ENCODE measurements at regions not wholly inside any gene's neighbourhood (a gene's known extent, or its start where the extent isn't known, plus 50 kb on each side); places are given as distances from the start of the nearest gene placed in this dataset.

GRCh38 chr5:115417076-115417475, 120.6 kb upstream of the CCDC112 start:
- H3K4me1 ChIP-seq (ENCODE audit: insufficient read depth, low read length, poor library complexity, severe bottlenecking): no peaks in the 10 kb centered on the region
- no peak overlapping the region for H3K27ac ChIP-seq (ENCODE audit: low read depth, low read length, poor library complexity, severe bottlenecking)
- no peak for DNase-seq (ENCODE audit: low spot score)
- no peak overlapping the region for H3K4me3 ChIP-seq (ENCODE audit: low read depth, low read length, poor library complexity, severe bottlenecking)
- CTCF ChIA-PET: no interaction called here
- H3K27me3 ChIP-seq (replicated peaks; ENCODE audit: insufficient read depth, low read depth, low read length, poor library complexity): no peaks in the 10 kb centered on the region
- TF ChIP-seq CTCF (conservative IDR thresholded peaks at IDR 0.05; ENCODE audit: low read depth, low read length) (no peak), EZH2 (IDR thresholded peaks at IDR 0.05; ENCODE audit: borderline replicate concordance, low read depth, low read length, poor library complexity, severe bottlenecking) (no peak)
- no TSS peak for BruUV-seq (replicated peaks)
- intact Hi-C loops (cut with micrococcal nuclease; ENCODE audit: unreplicated experiment): no loop called here
- no peaks in the 10 kb centered on the region for H3K36me3 ChIP-seq (ENCODE audit: insufficient read depth, low read length, poor library complexity, severe bottlenecking)
- H3K9me3 ChIP-seq (ENCODE audit: low read depth, low read length, poor library complexity, severe bottlenecking): no peaks in the 10 kb centered on the region
- POLR2A ChIA-PET (ENCODE audit: low non-redundant PET): no interaction called here

GRCh38 chr5:115415143-115415491, 118.7 kb upstream of the CCDC112 start:
- ChIA-PET POLR2A (ENCODE audit: low non-redundant PET) (no interaction called here), CTCF (no interaction called here)
- H3K27me3 ChIP-seq (replicated peaks; ENCODE audit: insufficient read depth, low read depth, low read length, poor library complexity): no peaks in the 10 kb centered on the region
- intact Hi-C loops (cut with micrococcal nuclease; ENCODE audit: unreplicated experiment): no loop called here
- H3K9me3 ChIP-seq (ENCODE audit: low read depth, low read length, poor library complexity, severe bottlenecking): no peaks in the 10 kb centered on the region
- TF ChIP-seq CTCF (conservative IDR thresholded peaks at IDR 0.05; ENCODE audit: low read depth, low read length): no peak
- no peak for TF ChIP-seq EZH2 (IDR thresholded peaks at IDR 0.05; ENCODE audit: borderline replicate concordance, low read depth, low read length, poor library complexity, severe bottlenecking)
- no peak overlapping the region for H3K4me3 ChIP-seq (ENCODE audit: low read depth, low read length, poor library complexity, severe bottlenecking)
- no peak overlapping the region for H3K27ac ChIP-seq (ENCODE audit: low read depth, low read length, poor library complexity, severe bottlenecking)
- H3K36me3 ChIP-seq (ENCODE audit: insufficient read depth, low read length, poor library complexity, severe bottlenecking): no peaks in the 10 kb centered on the region
- no TSS peak for BruUV-seq (replicated peaks)
- no peak for DNase-seq (ENCODE audit: low spot score)
- no peaks in the 10 kb centered on the region for H3K4me1 ChIP-seq (ENCODE audit: insufficient read depth, low read length, poor library complexity, severe bottlenecking)

- CTCF ChIA-PET: interaction anchor here (0.6 kb wide), 1 partner anchor 622 kb away, joined by 7 read pairs; no protein-coding TSS in a partner anchor
- POLR2A ChIA-PET (ENCODE audit: low non-redundant PET): interaction anchor here (0.7 kb wide), 1 partner anchor 45 kb away, joined by 11 read pairs; no protein-coding TSS in a partner anchor
- no peak for DNase-seq (ENCODE audit: low spot score)
- intact Hi-C loops (cut with micrococcal nuclease; ENCODE audit: unreplicated experiment): no loop called here
- Histone ChIP-seq H3K9me3 (ENCODE audit: low read depth, low read length, poor library complexity, severe bottlenecking) (no peaks in the 10 kb centered on the region), H3K27ac (ENCODE audit: low read depth, low read length, poor library complexity, severe bottlenecking) (no peak overlapping the region), H3K27me3 (replicated peaks; ENCODE audit: insufficient read depth, low read depth, low read length, poor library complexity) (no peaks in the 10 kb centered on the region), H3K4me1 (ENCODE audit: insufficient read depth, low read length, poor library complexity, severe bottlenecking) (no peaks in the 10 kb centered on the region), H3K4me3 (ENCODE audit: low read depth, low read length, poor library complexity, severe bottlenecking) (no peak overlapping the region), H3K36me3 (ENCODE audit: insufficient read depth, low read length, poor library complexity, severe bottlenecking) (no peaks in the 10 kb centered on the region)
- BruUV-seq (replicated peaks): no TSS peak
- no peak for TF ChIP-seq CTCF (conservative IDR thresholded peaks at IDR 0.05; ENCODE audit: low read depth, low read length)
- no peak for TF ChIP-seq EZH2 (IDR thresholded peaks at IDR 0.05; ENCODE audit: borderline replicate concordance, low read depth, low read length, poor library complexity, severe bottlenecking)
These were observed 118.1 kb upstream of the CCDC112 start for GRCh38 chr5:115414406-115415142.
